ENCODE measurements at regions not wholly inside any gene's neighbourhood (a gene's known extent, or its start where the extent isn't known, plus 50 kb on each side); places are given as distances from the start of the nearest gene placed in this dataset.

DNA sequence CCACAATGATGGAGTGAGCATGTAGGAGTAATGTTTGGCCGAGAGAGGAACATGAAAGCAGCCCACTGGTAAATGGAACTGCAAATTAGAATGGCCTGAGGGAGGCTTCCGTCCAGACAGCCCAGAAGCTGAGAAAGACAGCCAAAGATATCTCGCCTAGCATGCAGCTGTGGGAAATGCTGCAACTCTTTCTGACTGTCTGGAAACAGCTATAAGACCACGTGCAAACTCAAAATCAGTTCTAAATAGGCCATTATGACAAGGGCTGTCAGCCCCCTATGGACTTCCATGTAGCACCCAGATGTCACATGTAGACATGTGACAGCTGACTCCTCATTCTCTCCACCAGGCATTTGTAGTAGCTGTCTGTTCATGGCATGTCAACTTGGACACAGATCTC, 62.9 kb upstream of the ATP1A1 start:
- Histone ChIP-seq H3K27ac (peak overlapping the region in 1 of 10 donors; percentile 49), H3K9me3 (no peaks in the 10 kb centered on the region), H3K36me3 (no peaks in the 10 kb centered on the region), H3K4me1 (peaks cover 0 to 8% (median 0%) of the 10 kb centered on the region in 9 donors), H3K4me3 (no peak overlapping the region), H3K27me3 (no peaks in the 10 kb centered on the region)
- ATAC-seq, result peak in 6 of 8 donors; percentile 24 to 82 (median 69)
- WGBS, 2 donors, result 63 to 67% methylated on average over 4 of the region's 4 CpGs
- intact Hi-C loops (cut with DNase I), result no loop called here
- TF ChIP-seq, protein P1, sequence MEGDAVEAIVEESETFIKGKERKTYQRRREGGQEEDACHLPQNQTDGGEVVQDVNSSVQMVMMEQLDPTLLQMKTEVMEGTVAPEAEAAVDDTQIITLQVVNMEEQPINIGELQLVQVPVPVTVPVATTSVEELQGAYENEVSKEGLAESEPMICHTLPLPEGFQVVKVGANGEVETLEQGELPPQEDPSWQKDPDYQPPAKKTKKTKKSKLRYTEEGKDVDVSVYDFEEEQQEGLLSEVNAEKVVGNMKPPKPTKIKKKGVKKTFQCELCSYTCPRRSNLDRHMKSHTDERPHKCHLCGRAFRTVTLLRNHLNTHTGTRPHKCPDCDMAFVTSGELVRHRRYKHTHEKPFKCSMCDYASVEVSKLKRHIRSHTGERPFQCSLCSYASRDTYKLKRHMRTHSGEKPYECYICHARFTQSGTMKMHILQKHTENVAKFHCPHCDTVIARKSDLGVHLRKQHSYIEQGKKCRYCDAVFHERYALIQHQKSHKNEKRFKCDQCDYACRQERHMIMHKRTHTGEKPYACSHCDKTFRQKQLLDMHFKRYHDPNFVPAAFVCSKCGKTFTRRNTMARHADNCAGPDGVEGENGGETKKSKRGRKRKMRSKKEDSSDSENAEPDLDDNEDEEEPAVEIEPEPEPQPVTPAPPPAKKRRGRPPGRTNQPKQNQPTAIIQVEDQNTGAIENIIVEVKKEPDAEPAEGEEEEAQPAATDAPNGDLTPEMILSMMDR (IDR thresholded peaks at IDR 0.05), result no peak
- DNase-seq, result peak in 1 of 2 donors; percentile 14

DNA sequence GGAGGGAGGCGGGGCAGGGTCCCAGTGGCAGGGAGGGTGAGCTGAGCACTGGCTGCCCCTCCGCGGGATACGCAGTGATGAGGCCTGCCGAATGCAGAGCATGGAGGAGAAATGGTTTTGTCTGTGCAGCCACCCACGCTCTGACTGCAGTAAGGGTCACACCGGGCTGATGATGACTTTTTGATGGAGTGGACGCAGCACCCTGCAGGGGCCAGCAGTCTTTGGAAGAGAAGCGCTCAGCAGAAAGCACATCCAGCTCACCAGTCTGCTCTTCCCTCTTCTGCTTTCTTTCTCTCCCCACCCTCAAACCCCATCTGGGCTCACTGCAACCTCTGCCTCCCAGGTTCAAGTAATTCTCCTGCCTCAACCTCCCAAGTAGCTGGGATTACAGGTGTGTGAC, 61.9 kb upstream of the ATP1A1 start:
- H3K36me3 ChIP-seq, result no peaks in the 10 kb centered on the region
- H3K27me3 ChIP-seq, result no peaks in the 10 kb centered on the region
- H3K27ac ChIP-seq, result no peak overlapping the region
- H3K4me3 ChIP-seq, result no peak overlapping the region
- no peaks in the 10 kb centered on the region for H3K9me3 ChIP-seq
- intact Hi-C loops (cut with DNase I), result no loop called here
- WGBS, 2 donors, result 73% methylated on average over 9 of the region's 9 CpGs
- ATAC-seq, result no peak
- peaks cover 0 to 8% (median 0%) of the 10 kb centered on the region in 9 donors for H3K4me1 ChIP-seq
- TF ChIP-seq, protein P1 (IDR thresholded peaks at IDR 0.05), result no peak
- no peak for DNase-seq

- Histone ChIP-seq H3K4me1 (peaks cover 0 to 8% (median 0%) of the 10 kb centered on the region in 9 donors), H3K27me3 (no peaks in the 10 kb centered on the region), H3K36me3 (no peaks in the 10 kb centered on the region), H3K4me3 (no peak overlapping the region), H3K27ac (no peak overlapping the region), H3K9me3 (no peaks in the 10 kb centered on the region)
- intact Hi-C loops (cut with DNase I), result no loop called here
- TF ChIP-seq, protein P1 (IDR thresholded peaks at IDR 0.05), result no peak
- ATAC-seq (peak in 5 of 8 donors; percentile 43 to 63 (median 55)), DNase-seq (no peak)
- 77 to 78% methylated on average over 15 of the region's 15 CpGs for WGBS, 2 donors
Observed at GRCh38 chr1:116311756-116312680, 61.0 kb upstream of the ATP1A1 start.

DNA sequence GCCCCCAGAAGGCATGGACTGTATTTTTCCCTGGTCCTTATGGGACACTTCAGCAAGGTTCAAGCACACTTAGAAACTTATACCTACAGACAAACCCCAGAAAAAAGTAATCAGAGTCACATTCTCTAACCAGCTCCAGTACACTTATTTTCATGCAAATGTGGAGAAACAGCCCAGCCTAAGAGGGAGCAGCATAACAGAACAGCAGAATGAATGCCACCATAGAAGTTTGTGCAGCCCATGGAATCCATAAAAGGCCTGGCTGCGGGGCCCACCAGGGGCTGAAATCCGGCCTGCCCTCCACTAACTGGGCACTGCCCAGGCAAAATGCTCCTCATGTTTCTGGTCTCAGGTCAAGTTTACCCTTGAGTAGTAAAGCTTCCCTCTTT, 60.4 kb upstream of the ATP1A1 start:
- DNase-seq (no peak), ATAC-seq (no peak)
- 97 to 100% methylated on average over 2 of the region's 2 CpGs for WGBS, 2 donors
- intact Hi-C loops (cut with DNase I), result no loop called here
- Histone ChIP-seq H3K9me3 (no peaks in the 10 kb centered on the region), H3K27me3 (no peaks in the 10 kb centered on the region), H3K36me3 (no peaks in the 10 kb centered on the region), H3K4me3 (no peak overlapping the region), H3K27ac (no peak overlapping the region), H3K4me1 (peaks cover 0 to 8% (median 0%) of the 10 kb centered on the region in 9 donors)
- TF ChIP-seq, protein P1 (IDR thresholded peaks at IDR 0.05), result no peak

Measured in heart right ventricle (tissue), 16 donors.